Hematopoietic multipotent progenitor cell treated with erythropoietin and hydrocortisone succinate and interleukin-3 and kit ligand, for 8 days (in vitro differentiated cells): ENCODE measurements at regions not wholly inside any gene's neighbourhood (a gene's known extent, or its start where the extent isn't known, plus 50 kb on each side); places are given as distances from the start of the nearest gene placed in this dataset.

Experiments
- DNase-seq: peaks from one replicate; pipeline ENCODE4 v3.0.0-alpha.2; 2015

DNA sequence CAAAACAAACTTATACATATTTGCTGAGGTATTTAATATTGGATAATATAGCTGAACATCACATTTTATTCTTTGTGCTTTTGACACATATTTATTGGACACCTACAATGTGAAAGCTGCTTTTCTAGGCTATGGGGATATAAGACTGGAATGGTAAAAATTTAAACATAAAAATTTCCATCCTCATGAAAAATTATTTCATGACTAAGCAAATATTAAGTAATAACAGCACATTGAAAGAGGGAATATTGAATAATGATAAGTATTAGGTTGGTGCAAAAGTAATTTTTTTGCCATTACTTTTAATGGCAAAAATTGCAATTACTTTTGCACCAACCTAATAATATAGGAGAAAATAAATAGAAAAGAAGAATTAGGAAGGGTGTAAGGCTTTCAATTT lies 972.5 kb upstream of the CDH8 start:
- no peak for DNase-seq

DNA sequence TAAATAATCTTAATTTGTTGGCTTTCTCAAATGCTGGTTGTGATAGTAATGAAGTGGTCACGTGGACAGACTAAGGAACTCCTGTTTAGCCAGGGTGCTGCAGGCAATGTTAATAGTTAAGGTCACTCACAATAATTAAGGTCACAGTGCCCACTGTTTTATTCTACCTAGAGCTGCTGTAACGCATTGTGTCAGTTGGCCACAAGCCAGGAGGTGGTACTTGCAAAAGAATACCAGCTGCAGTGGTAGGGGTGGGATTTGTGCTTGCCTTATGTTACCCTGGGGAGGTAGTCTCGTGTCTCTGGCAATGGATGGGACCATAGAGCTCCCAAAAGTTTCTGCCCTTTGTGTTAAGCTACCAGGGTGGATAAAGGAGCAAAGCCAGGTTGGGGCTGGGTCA lies 969.1 kb upstream of the CDH8 start:
- no peak for DNase-seq

DNA sequence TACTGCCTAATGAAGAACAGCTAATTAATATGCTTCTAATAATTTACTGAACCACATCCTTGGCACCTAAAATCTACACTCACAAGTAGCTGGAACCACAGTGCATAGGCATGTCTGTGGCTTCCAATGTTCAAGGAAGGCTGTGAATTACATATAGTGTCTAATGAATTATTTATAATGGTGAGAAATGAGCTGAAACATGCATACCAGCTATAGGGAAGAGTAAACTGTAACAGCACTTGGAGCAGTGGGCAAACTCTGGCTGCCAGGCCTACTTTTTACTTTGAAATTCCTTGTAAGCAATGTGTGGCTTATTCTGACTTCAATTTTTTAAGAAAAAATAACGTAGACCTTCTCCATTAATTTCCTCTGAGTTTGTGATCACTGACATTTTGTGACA lies 953.2 kb upstream of the CDH8 start:
- DNase-seq: no peak

DNA sequence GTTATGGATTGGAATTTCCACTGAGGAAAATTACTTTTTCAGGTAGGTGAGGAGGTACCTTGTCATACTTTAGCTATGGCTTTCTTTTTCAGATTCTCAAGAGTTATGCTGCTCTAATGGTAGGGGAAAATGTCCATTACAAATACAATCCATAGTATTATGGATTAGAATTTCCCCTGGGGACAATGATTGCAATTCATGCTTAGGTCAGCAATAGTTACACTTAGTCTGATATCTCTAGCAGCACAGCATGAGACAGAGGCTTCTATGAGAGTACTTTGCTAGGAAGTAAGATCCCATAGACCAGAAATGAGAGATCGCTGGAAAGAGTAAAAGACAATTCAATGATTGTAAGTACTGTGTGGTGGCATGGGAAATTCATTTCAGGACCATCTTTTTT lies 949.5 kb upstream of the CDH8 start:
- DNase-seq: no peak

DNA sequence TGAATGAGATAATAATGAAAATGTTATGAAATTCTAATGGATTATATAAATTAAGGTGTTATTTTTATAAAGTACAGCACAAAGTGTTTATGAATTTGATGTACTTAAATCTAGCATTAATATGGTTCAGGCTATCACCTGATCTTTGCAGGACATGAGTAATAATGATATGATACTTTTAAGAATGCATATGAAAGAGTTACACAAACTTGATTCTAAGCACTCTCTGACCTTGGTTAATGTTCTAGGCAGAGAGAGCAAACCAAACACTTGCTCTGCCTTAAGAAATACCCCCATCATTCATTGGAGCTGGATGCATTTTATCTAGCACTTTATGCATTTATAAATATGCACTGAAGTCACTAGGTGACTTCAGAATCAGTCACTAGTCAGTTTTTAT lies 942.2 kb upstream of the CDH8 start:
- no peak for DNase-seq

DNA sequence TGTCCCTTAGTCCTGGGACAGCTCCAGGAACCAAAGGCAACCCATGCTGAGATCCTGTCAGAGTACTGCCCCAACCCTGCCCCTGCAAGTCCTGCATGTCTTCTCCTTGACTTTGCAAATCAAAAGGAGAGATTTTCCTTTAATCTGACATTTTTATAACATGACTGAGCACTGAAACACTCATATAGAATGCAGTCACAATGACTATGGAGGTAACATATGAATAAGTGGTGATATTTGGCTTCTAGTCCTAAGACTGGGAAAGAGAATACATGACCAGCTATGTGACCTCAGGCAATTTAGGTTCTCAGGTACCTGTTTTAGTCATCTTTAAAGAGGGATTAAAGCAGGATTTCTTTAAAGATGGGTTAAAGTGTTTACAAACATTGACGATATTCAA lies 941.6 kb upstream of the CDH8 start:
- no peak for DNase-seq

DNA sequence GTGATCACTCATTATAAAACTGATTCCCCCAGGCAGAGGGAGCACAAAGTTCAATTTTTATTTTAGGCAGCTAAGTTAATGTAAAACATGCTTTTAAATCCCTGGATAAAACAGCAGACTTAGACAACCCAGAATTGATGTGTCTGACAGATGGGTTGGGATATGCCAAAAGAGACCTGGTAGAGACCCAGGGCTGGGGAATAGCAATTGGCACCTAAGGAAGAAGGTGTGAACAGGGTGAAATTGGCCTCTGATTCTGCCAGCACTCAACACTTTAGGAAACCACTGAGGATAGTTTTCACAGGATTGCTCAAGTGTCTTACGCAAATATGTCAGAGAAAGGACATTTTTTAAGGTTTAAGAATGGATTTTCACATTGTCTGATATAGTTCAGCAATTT lies 938.2 kb upstream of the CDH8 start:
- no peak for DNase-seq

DNA sequence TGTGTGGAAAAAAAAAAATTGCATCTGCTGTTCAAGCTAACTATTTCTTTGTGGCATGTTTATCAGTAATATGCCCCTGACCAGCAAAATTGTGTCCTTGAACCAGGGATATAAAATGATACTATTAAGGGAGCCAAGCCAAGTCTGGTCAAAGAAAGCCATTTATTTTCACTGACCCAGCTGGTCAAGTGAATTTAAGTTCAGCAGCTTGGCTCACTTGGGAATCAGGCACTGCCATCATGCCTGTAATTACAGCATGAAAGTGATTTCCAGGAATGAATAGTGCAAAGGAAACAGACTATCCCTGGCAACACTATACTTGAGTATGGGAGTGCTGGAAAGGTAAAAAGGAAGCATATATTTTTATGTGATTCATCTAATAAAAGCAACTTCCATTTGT lies 934.6 kb upstream of the CDH8 start:
- no peak for DNase-seq

DNA sequence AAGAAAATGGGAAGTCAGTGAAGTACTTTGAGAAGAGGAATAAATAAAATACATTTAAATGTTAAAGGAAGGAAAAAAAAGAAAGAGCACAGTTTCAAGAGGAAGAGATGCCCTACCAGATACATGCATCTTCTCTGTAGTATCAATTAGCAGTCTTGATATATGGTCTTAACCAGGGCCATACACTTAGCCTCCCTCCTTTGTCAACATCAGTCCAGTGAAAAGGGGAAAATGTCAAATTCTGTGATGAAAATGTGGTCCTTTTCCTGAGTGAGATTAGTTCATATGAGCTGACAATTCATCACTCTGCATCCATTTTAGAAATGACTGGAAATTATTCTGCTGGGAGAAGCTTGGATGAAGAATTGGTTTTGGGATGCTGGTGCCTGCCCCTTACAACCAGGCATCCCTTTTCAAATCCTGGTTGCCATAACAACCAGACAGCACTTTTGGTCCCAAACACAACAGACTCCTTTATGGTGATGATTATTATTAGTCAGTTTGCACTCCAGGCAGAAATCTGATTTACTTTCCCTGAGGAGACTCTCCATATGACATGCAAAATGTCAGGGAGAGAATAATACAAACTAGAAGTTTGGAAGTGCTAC lies 933.6 kb upstream of the CDH8 start:
- DNase-seq: no peak

DNA sequence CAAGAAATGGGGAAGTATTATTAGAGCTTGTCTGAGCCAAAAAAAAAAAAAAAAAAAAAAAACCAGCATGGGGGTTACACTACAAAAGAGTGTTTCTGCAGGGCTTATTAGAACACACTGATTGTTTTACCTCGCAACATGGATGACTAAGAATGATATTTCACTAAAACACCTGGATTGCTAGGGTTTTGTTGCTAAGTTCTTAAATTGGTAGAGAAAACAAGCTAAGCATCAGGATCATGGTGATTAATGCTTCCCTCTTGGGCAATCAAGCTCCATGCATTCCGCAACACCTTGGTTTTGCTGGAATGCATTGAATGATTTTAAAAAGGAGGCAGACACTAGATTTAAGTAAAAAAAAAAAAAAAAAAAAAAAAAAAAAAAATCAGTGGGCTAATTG lies 931.4 kb upstream of the CDH8 start:
- DNase-seq: no peak

DNA sequence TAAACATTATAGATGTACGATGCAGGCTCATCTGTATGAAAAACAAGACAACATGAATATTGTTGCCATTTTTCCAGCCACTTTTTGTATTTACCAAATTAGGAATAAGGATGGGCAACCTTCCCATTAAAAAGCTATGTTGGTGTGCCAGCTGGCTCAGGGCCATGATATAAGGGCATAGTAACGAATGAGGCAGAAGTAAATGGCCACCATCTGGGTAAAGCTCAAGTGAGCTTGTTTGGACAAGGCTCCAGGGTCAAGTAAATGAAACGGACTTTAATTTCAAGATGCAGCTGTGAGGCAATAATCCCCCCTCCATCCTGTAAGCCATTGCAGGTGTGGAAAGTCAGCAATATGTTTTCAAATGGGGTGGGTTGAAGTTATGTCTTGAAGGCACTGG lies 930.9 kb upstream of the CDH8 start:
- no peak for DNase-seq

DNA sequence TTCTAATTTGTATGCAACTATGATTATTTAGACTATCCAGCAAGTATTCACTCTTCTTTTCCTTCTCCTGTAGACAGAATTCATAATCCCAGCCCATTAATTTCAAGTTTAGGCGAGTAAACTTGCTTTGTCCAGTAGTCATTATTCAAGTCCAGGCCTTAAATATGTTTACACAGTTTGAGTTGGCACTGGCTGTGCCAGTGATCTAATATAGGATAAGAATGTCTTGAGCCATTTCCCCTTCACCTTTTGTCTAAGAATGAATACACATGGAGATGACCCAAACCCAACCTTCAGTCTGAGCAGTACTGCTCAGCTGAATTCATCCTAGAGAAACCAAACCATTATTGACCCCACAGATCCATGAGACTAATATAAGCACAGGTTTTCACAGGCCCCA lies 930.4 kb upstream of the CDH8 start:
- DNase-seq: no peak

DNA sequence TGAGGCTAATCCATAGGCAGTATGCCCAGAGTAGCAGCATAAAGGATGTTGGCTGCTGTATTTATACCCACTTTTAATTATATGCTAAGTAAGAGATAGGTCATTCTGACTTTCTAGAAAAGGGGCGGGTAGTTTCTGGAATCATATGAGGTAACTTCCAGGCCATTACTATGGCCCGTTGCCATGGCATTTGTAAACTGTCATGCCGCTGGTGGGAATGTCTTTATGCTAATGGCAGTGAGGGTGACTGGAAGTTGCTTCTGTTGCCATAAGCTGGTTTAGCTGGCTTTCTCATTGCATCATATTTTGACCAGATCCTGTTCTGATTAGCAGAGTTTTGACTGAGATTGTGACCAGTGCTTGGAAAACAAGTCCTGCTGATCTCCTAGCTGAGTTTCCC lies 929.6 kb upstream of the CDH8 start:
- DNase-seq: no peak

DNA sequence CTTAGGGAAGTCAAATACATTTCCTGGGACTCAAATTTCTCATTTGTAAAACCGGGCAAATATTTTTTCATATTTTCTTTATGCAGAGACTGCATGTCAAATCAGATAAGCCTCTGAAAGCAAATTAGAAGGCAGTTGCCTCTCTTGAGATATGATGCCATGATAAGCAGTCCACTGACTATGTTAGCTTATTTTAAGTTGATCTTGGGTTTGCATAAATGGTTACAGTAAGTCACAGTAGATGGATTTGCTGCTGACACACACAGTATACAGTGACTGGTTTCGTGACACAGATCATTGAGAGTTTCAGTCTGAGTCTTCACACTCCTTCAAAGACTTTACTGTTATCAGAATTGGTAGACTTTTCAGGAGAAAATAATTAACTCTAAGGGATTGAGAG lies 927.6 kb upstream of the CDH8 start:
- DNase-seq: no peak

DNA sequence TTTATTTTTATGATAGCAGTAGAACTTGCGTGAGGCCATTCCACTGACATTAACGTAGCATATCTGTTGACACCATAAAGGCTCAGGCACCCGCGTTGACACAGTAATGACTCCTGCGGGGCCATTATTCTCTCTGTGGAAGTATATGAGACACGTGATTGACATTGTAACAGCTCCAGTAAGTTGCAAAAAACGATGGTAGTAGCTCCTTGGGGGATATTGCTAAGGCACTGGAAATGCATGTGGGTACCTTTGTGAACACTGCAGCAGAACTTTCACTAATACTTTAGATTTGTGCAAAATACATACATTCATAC lies 918.8 kb upstream of the CDH8 start:
- no peak for DNase-seq

DNA sequence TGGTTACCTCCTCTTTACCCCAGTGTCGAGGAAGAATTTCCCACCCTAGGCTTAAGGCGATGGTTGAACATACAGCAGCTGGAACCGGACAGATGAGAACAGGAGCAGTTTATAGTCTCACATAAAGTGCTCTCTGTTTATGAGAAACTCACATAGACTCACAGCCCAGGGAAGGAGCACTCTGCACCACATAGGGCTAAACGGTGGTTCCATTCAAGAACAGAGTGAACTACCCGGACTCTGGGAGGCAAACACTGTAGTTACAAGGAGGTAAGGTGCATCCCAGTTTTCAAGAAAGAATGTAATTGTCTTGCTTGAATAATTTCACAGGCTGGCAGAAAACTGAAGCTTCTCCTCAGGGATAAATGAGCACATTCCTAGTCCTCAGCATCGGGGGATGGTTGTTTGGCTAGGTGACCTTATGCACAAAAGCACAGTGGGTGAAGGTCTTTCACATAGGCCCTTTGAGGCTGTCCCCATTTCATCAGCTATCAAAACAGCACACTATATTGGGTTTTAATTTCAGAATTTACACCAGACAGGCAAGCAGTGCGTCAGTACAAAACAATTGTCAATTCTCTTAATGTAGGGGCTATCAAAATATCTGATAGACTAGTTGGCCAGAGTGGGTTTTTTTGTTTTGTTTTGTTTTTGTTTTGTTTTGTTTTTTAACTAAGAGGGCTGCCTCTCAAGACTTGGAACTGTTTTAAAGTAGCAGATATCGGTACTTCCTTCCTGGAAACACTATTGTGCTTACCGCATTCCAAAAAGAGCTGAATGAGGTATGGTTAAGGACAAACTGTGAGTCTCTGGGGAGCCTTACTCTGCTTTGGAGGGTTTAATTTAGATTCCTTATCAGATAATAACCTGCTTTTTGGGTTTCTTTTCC lies 918.1 kb upstream of the CDH8 start:
- no peak for DNase-seq

DNA sequence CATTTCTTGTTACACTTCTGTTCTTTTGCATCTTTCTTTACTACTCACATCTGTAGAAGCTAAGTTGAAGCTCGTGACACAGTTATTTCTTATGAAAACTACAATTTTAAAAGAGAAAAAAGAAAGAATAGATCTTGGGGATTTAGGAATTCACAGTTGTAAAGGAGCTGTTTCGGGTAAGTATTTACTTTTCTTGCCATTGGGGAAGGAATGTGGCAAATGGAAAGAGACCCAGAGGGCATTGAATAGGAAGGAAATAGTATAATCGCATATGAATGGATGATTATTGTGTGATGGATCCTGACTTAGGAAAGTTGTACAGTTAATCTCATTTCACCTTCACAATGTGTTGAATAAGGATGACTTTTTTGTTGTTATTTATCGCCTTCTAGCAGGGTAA lies 914.1 kb upstream of the CDH8 start:
- DNase-seq: no peak

DNA sequence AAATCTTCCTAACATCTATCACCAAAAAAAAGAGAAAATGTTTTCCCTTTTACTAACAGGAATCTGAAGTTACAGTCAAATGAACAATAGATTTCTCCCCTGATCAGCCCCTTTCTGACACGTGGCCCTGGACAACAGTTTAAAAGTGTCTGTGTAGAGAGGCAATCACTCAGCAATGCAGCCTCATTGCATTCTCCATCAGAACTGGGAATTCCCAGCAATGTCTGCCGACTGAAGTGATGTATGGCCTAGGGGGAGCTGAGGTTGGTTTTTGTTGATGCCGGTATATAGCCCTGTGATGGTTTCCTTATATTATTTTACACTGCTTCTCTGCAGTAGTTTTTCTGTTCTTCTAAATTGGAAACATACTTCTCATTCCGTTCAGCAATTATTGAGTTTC lies 904.3 kb upstream of the CDH8 start:
- DNase-seq: no peak

DNA sequence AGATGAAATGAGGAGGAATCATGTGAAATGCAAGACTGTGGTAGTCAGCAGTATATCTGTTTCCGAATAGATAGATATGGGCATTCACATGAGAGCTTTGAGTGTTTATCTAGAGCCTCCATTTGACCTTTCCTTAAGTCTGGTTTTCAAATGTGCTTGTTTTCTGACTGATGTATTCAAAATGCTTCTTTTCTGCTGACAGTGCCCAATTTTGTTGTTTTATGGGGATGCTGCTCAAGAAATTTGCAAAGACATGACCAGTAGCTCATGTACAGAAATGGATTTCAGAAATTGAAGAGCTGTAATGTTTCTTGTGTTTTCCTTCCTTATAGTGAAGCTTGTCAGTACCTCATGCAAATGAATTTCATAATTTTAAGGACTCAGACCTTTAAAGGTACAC lies 903.4 kb upstream of the CDH8 start:
- DNase-seq: no peak

DNA sequence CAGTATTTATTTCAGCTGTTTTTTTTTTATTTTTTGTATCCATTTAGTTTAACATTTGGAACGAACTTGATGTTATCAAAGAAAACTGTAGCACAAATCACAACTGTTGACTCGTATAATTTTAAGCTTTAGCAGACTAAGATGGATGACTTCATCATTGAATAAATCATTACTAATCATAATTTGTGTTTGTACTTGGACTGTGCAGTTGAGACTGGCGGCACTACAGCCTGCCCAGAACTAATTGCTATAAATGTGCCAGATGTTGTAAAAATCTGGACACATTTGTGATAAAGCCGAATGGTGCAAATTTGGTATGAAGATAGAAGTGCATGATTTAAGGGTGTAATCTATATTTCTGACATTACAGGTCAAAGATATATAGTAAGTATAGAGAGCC lies 897.7 kb upstream of the CDH8 start:
- DNase-seq: no peak

DNA sequence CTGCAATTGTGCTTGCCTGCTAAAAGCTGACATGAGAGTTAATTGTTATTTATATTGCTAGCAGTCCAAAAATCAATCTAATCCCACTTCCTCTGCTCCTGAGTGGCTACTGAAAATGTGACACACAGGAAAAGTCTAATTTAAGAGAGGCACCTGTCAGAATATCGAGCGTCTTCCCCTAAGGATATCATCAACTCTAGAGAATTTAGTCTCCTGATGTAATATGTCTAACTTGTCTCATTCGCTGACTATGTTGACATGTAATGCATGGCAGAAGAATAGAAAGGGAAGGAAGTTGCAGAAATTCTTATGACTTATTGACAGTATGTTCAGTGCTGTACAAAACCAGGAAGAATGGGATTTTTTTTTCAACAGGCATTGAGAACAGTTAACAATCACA lies 893.4 kb upstream of the CDH8 start:
- no peak for DNase-seq

DNA sequence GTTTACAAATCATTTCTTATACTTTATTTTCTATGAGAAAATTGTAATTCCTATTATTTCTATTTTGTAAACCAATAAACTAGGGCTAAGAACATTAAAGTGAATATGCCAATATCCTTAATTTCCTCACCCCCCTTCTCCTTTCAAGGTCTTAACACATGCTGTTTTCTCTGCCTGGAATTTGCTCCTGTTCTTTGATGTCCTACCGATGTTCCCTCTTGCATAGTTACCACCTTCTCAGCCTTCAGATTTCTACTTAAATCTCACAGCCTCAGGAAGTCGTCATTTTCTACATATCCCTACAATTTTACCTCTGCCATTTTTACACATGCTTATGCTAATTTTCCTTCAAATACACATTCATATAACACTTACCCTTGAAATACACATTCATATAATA lies 890.9 kb upstream of the CDH8 start:
- DNase-seq: no peak

DNA sequence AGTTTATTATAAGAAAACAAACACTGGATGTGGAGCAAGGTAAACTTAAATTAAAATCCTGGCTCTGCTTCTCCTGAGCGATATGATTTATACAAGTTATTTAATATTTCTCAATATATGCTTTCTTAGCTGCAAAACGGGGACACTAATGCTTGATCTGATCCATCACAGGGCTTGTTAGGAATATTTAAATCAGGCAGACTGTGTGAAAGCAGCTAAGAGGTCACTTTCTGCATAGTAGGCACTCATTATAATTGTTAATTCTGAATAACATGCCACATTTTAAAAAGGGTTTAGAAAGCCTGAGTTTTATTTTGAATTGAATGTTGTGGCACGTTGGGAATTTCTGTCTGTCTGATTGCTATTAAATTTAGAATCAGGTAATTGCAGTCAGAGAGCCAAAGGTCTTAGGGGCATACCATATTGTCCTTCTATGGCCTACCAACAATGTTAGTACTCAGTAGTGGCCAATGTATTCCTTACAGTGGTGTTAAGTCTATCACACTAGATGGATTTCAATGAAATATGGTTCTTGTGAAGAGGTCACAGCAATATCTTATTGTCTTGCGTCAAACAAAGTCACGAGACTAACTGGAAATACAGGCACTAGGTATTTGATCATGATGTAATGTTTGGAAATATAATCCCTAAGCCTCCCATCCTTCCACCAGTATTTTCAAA lies 890.0 kb upstream of the CDH8 start:
- DNase-seq: no peak

DNA sequence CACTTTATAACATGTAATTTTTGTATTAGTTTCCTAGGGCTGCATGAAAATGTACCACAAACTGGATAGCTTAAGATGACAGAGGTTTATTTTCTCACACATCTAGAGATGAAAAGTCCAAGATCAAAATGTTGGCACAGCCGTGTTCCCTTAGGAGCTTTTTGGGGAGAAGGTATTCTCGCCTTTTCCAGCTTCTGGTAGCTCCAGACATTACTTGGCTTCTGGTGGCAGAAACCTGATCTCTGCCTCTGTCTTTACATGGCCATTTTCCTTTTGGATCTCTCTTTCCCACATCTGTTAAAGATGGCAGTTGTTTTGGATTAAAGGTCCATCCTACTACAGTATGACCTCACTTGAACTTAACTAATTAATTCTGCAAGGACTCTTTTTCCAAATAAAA lies 885.7 kb upstream of the CDH8 start:
- DNase-seq: no peak

DNA sequence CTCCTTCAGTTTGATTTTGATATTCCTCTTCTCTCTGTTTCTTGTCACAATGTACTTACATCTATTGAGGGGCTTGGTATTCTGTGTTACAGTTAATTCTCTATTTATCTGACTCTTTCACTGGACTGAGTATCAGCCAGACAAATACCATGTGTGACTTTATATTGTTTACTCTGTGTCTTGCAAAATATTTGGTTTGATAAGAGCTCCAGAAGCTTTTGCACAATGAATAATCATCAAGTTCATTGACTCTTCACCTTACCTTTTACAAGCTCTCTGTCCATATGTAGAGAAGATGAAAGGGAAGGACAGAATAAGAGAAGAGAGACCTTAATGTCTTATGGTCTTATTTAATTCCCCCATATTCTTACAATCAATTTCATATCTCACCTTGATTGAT lies 877.7 kb upstream of the CDH8 start:
- no peak for DNase-seq
